HG02938 (cell line): ENCODE measurements at regions not wholly inside any gene's neighbourhood (a gene's known extent, or its start where the extent isn't known, plus 50 kb on each side); places are given as distances from the start of the nearest gene placed in this dataset.
"Not testable (repeated sequence)": the region's sequence is repeated elsewhere in the genome, so short reads cannot be mapped to it uniquely, and the experiment has no call there.

ENCODE experiments used
- ATAC-seq: cut with Tn5 transposase; IDR thresholded peaks from one replicate; pipeline ENCODE4 v1.9.1; 2021; ENCODE audit warnings: mild to moderate bottlenecking, moderate library complexity; ENCODE audit not compliant: unreplicated experiment

- ATAC-seq: no peak
Observed at GRCh38 chr4:154982187-154983047, 201.3 kb downstream of the RBM46 start.

- no peak for ATAC-seq
Observed at GRCh38 chr4:154983714-154984113, 202.6 kb downstream of the RBM46 start.

GRCh38 chr4:154984148-154984547, 203.1 kb downstream of the RBM46 start:
- ATAC-seq: peak; percentile 99

GRCh38 chr4:154984616-154985015, 203.5 kb downstream of the RBM46 start:
- ATAC-seq: no peak

- ATAC-seq: no peak
Observed at GRCh38 chr4:154985673-154986072, 204.6 kb downstream of the RBM46 start.

GRCh38 chr4:154988511-154988910, 207.4 kb downstream of the RBM46 start:
- ATAC-seq: no peak

- no peak for ATAC-seq
Observed at GRCh38 chr4:154989511-154989910, 208.4 kb downstream of the RBM46 start.

- ATAC-seq: not testable (repeated sequence)
Observed at GRCh38 chr4:154997866-154998265, 210.6 kb upstream of the NPY2R start.

- no peak for ATAC-seq
Observed at GRCh38 chr4:154998284-154998683, 210.2 kb upstream of the NPY2R start.

GRCh38 chr4:154998773-154999172, 209.7 kb upstream of the NPY2R start:
- ATAC-seq: no peak

- ATAC-seq: no peak
Observed at GRCh38 chr4:154999950-155000578, 208.4 kb upstream of the NPY2R start.

GRCh38 chr4:155001251-155001650, 207.2 kb upstream of the NPY2R start:
- no peak for ATAC-seq

GRCh38 chr4:155005395-155006090, 202.9 kb upstream of the NPY2R start:
- no peak for ATAC-seq

- ATAC-seq: no peak
Observed at GRCh38 chr4:155007660-155008176, 200.7 kb upstream of the NPY2R start.

GRCh38 chr4:155008389-155008788, 200.0 kb upstream of the NPY2R start:
- ATAC-seq: no peak

- ATAC-seq: no peak
Observed at GRCh38 chr4:155009288-155009687, 199.1 kb upstream of the NPY2R start.

- no peak for ATAC-seq
Observed at GRCh38 chr4:155010376-155010775, 198.1 kb upstream of the NPY2R start.

- no peak for ATAC-seq
Observed at GRCh38 chr4:155011163-155011780, 197.2 kb upstream of the NPY2R start.

- no peak for ATAC-seq
Observed at GRCh38 chr4:155012469-155012868, 196.0 kb upstream of the NPY2R start.

- no peak for ATAC-seq
Observed at GRCh38 chr4:155017426-155017825, 191.0 kb upstream of the NPY2R start.
